Prostate gland (tissue), 2 donors: ENCODE measurements at regions not wholly inside any gene's neighbourhood (a gene's known extent, or its start where the extent isn't known, plus 50 kb on each side); places are given as distances from the start of the nearest gene placed in this dataset.

Experiments used
- DNase-seq: peaks from one replicate; pipeline ENCODE4 v3.0.0-alpha.2; 2019; ENCODE audit warnings: low spot score
- H3K27ac ChIP-seq, 2 donors: fragments of 200-600 bp; sonication (generic); 2 replicates each; pipeline ENCODE4 v1.5.1; 2017 to 2019
- H3K27me3 ChIP-seq: fragments of 200-600 bp; sonication (generic); replicated peaks from 2 replicates; pipeline ENCODE4 v1.5.1; 2019; ENCODE audit not compliant: insufficient read depth
- H3K36me3 ChIP-seq, 2 donors: fragments of 200-600 bp; sonication (generic); 1 replicate in 1 of 2; 2 replicates in 1 of 2; pipeline versions ENCODE4 v1.5.1 to v1.8.1; 2017 to 2019
- H3K4me1 ChIP-seq: fragments of 200-600 bp; sonication (generic); replicated peaks from 2 replicates; pipeline ENCODE4 v1.5.1; 2019
- H3K4me3 ChIP-seq, 2 donors: fragments of 200-600 bp; sonication (generic); 2 replicates each; pipeline ENCODE4 v1.5.1; 2017 to 2019
- H3K9me3 ChIP-seq: fragments of 200-600 bp; sonication (generic); 2 replicates; pipeline ENCODE4 v1.5.1; 2017
- POLR2A ChIP-seq: fragments of 450-650 bp; IDR thresholded peaks from one replicate; pipeline ENCODE4 v1.6.1; 2016; ENCODE audit warnings: antibody characterized with exemption, mild to moderate bottlenecking
- POLR2AphosphoS5 ChIP-seq: sonication (generic); formaldehyde crosslinking; IDR thresholded peaks from one replicate; pipeline ENCODE4 v1.6.1; 2017; ENCODE audit warnings: antibody characterized with exemption
- WGBS: methylation state at CpG from one replicate; pipeline ENCODE4 v1.1.5; 2018; 5-methylcytosine and 5-hydroxymethylcytosine counted together
- intact Hi-C: fragments of 100-400 bp; cut with DNase I; formaldehyde crosslinking; loops from one replicate; pipeline ENCODE4 v1.14.2; 2022
- TF ChIP-seq, protein P1 (sequence below), 4 experiments: fragments of 200-600 bp in 2 of 4; fragments of 450-650 bp in 2 of 4; sonication (generic) in 2 of 4; IDR thresholded peaks; 1 replicate in 3 of 4; 2 replicates in 1 of 4; pipeline ENCODE4 v1.5.1; 2016 to 2019; ENCODE audit warnings: antibody characterized with exemption in 4 of 4, mild to moderate bottlenecking in 2 of 4, moderate library complexity in 2 of 4

DNA sequence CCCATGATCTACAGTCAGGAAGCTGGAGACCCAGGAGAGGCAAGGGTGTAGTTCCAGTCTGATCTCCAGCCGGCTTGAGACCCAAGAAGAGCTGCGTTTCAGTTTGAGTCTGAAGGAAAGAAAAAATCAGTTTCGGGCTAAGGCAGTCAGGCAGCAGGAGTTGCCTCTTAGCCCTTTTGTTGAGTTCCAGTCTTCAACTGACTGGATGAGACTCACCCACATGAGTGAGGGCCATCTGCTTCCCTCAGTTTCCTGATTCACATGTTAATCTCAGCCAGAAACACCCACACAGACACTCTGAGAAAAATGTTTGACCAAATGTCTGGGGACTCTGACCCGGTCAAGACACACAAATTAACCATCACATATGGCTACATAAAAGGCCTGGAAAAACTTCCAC lies 73.6 kb upstream of the ELOVL6 start:
- WGBS = 63% methylated on average over 4 of the region's 4 CpGs
- DNase-seq = no peak
- no peaks in the 10 kb centered on the region for H3K4me1 ChIP-seq
- TF ChIP-seq, protein P1, sequence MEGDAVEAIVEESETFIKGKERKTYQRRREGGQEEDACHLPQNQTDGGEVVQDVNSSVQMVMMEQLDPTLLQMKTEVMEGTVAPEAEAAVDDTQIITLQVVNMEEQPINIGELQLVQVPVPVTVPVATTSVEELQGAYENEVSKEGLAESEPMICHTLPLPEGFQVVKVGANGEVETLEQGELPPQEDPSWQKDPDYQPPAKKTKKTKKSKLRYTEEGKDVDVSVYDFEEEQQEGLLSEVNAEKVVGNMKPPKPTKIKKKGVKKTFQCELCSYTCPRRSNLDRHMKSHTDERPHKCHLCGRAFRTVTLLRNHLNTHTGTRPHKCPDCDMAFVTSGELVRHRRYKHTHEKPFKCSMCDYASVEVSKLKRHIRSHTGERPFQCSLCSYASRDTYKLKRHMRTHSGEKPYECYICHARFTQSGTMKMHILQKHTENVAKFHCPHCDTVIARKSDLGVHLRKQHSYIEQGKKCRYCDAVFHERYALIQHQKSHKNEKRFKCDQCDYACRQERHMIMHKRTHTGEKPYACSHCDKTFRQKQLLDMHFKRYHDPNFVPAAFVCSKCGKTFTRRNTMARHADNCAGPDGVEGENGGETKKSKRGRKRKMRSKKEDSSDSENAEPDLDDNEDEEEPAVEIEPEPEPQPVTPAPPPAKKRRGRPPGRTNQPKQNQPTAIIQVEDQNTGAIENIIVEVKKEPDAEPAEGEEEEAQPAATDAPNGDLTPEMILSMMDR (IDR thresholded peaks at IDR 0.05) = no peak
- TF ChIP-seq POLR2A (no peak), POLR2AphosphoS5 (no peak)
- no peaks in the 10 kb centered on the region for H3K9me3 ChIP-seq
- H3K36me3 ChIP-seq = no peaks in the 10 kb centered on the region
- no peaks in the 10 kb centered on the region for H3K27me3 ChIP-seq
- no peak overlapping the region for H3K4me3 ChIP-seq
- intact Hi-C loops = no loop called here
- no peak overlapping the region for H3K27ac ChIP-seq

DNA sequence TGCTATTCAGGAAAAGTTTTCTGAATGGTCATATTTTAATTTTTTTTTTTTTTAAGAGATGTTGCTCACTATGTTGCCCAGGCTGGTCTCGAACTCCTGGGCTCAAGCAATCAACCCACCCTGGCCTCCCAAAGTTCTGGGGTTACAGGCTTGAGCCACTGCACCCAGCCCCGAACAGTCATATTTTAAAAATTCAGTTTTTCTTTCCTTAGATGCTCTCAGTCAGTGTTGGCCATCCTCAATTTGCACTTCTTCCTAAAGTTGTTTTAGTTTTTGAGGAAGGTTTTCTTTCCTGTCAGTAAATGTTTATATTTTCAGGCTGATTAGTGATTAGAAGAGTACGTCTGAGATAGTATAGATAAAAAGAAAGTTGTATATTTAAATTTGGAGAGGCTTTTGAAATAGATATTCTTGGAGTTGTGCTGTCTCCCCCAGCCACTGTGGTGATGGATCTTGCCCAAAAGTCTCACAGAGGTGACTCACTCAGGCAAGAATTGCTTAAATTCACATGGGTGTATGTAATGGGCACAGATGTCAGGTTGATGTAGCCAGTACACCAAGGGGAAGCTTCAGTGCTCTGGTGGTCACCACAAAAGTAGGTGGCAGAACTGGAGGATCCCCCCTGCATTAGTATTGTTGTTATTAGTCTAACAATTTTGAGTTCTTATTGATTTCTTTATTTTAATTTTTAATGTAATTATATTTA lies 72.2 kb upstream of the ELOVL6 start:
- intact Hi-C loops = no loop called here
- no peaks in the 10 kb centered on the region for H3K9me3 ChIP-seq
- H3K27ac ChIP-seq = no peak overlapping the region
- WGBS = 59% methylated on average over 3 of the region's 3 CpGs
- H3K27me3 ChIP-seq = no peaks in the 10 kb centered on the region
- H3K36me3 ChIP-seq = no peaks in the 10 kb centered on the region
- no peak for DNase-seq
- H3K4me1 ChIP-seq = no peaks in the 10 kb centered on the region
- no peak overlapping the region for H3K4me3 ChIP-seq
- no peak for TF ChIP-seq POLR2A
- TF ChIP-seq POLR2AphosphoS5 = no peak
- TF ChIP-seq, protein P1 (IDR thresholded peaks at IDR 0.05) = no peak

DNA sequence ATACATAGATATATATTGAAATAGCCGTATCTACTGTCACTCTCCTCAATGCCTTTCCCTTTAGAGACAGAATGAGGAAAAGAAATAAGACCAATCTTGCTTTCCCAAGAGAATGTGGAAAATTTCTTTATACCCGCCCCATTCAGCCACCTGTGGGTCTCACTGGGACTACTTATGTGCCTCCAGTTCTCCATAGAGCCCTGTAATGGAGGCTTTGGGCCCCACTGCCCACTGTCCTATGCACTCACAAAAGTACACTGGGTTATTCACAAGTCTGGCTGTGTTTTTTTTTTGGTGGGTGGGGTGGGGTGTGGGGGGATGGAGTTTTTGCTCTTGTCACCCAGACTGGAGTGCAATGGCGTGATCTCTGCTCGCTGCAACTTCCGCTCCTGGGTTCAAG lies 70.4 kb upstream of the ELOVL6 start:
- no peaks in the 10 kb centered on the region for H3K4me1 ChIP-seq
- TF ChIP-seq, protein P1 (IDR thresholded peaks at IDR 0.05) = no peak
- TF ChIP-seq POLR2AphosphoS5 (no peak), POLR2A (no peak)
- H3K36me3 ChIP-seq = no peaks in the 10 kb centered on the region
- DNase-seq = no peak
- intact Hi-C loops = no loop called here
- 92% methylated on average over 5 of the region's 5 CpGs for WGBS
- H3K4me3 ChIP-seq = no peak overlapping the region
- H3K27me3 ChIP-seq = no peaks in the 10 kb centered on the region
- no peak overlapping the region for H3K27ac ChIP-seq
- H3K9me3 ChIP-seq = no peaks in the 10 kb centered on the region

DNA sequence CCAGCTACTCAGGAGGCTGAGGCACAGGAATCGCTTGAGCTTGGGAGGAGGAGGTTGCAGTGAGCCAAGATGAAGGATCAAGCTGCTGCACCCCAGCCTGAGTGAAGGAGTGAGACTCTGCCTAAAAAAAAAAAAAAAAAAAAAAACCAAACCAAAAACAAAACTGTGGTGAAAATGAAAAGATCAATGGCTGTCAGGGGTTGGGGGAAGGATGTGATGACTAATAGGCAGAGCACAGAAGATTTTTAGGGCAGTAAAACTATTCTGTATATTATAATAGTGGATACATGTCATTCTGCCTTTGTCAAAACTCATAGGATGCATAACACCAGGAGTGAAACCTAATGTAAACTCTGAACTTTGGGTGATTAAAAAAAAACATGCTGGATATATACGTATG lies 69.9 kb upstream of the ELOVL6 start:
- no peaks in the 10 kb centered on the region for H3K9me3 ChIP-seq
- TF ChIP-seq POLR2AphosphoS5 (no peak), POLR2A (no peak)
- TF ChIP-seq, protein P1 (IDR thresholded peaks at IDR 0.05) = no peak
- WGBS = 88% methylated on average over 2 of the region's 2 CpGs

DNA sequence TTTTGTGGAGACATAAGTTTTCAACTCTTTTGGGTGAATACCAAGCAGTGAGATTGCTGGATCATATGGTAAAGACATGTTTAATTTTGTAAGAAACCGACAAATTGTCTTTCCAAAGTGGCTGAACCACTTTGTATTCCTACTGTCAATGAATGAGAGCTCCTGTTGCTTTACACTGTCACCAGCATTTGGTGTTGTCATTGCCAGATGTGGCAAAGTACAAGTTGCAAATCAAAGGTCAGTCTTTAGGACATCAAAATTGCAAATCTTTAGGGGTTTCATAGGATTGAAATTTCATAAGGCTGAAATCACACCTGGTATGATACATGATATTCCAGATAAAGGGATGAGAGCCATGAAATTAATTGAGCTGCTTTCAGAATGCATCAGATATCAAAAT lies 67.7 kb upstream of the ELOVL6 start:
- intact Hi-C loops = no loop called here
- no peaks in the 10 kb centered on the region for H3K9me3 ChIP-seq
- H3K27ac ChIP-seq = no peak overlapping the region
- no peaks in the 10 kb centered on the region for H3K27me3 ChIP-seq
- no peak overlapping the region for H3K4me3 ChIP-seq
- no peaks in the 10 kb centered on the region for H3K36me3 ChIP-seq
- TF ChIP-seq, protein P1 (IDR thresholded peaks at IDR 0.05) = no peak
- TF ChIP-seq POLR2AphosphoS5 (no peak), POLR2A (no peak)
- 86% methylated on average over 1 of the region's 1 CpG for WGBS
- no peaks in the 10 kb centered on the region for H3K4me1 ChIP-seq
- no peak for DNase-seq

More for the DNA sequence above, 69.9 kb upstream of the ELOVL6 start:
- no peaks in the 10 kb centered on the region for H3K4me1 ChIP-seq
- no peak overlapping the region for H3K4me3 ChIP-seq
- no peaks in the 10 kb centered on the region for H3K27me3 ChIP-seq
- intact Hi-C loops = no loop called here
- no peak overlapping the region for H3K27ac ChIP-seq
- no peaks in the 10 kb centered on the region for H3K36me3 ChIP-seq
- DNase-seq = no peak
